ENCODE measurements at regions not wholly inside any gene's neighbourhood (a gene's known extent, or its start where the extent isn't known, plus 50 kb on each side); places are given as distances from the start of the nearest gene placed in this dataset.

DNA sequence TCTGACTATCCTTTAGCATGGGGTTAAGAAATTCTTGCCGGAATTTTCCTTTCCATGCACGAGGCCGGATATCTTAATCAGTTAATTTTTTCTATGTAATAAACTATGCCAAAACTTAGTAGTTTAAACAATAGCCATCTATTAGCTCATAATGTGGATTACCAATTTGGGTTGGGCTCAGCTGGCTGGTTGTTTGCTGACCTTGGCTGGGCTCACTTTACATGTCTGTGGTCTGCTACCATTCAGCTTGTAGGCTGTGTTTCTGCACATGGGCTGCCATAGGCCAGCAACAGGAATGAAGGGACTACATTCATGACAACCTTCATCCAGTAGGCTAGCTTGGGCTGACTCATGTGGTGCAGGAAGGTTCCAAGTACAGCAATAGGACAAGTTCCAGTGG, 56.0 kb upstream of the NTPCR start:
- no peak for TF ChIP-seq TAF1 (IDR thresholded peaks at IDR 0.05; ENCODE audit: low read depth)
- TF ChIP-seq EGR1 (IDR thresholded peaks at IDR 0.05), result no peak
- TF ChIP-seq, protein P1, sequence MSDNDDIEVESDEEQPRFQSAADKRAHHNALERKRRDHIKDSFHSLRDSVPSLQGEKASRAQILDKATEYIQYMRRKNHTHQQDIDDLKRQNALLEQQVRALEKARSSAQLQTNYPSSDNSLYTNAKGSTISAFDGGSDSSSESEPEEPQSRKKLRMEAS (IDR thresholded peaks at IDR 0.05), result no peak
- TF ChIP-seq USF1 (IDR thresholded peaks at IDR 0.05), result no peak
- TF ChIP-seq TCF12 (IDR thresholded peaks at IDR 0.05; ENCODE audit: low read depth), result no peak
- no peak for TF ChIP-seq EP300 (IDR thresholded peaks at IDR 0.05; ENCODE audit: borderline replicate concordance)
- no peak for TF ChIP-seq RAD21 (IDR thresholded peaks at IDR 0.05; ENCODE audit: low read depth)
- no peak for TF ChIP-seq YY1 (IDR thresholded peaks at IDR 0.05; ENCODE audit: low read depth)
- TF ChIP-seq FOXM1 (IDR thresholded peaks at IDR 0.05; ENCODE audit: borderline replicate concordance, low read depth), result no peak
- no peak for TF ChIP-seq CEBPB (IDR thresholded peaks at IDR 0.05)
- TF ChIP-seq, protein P2, sequence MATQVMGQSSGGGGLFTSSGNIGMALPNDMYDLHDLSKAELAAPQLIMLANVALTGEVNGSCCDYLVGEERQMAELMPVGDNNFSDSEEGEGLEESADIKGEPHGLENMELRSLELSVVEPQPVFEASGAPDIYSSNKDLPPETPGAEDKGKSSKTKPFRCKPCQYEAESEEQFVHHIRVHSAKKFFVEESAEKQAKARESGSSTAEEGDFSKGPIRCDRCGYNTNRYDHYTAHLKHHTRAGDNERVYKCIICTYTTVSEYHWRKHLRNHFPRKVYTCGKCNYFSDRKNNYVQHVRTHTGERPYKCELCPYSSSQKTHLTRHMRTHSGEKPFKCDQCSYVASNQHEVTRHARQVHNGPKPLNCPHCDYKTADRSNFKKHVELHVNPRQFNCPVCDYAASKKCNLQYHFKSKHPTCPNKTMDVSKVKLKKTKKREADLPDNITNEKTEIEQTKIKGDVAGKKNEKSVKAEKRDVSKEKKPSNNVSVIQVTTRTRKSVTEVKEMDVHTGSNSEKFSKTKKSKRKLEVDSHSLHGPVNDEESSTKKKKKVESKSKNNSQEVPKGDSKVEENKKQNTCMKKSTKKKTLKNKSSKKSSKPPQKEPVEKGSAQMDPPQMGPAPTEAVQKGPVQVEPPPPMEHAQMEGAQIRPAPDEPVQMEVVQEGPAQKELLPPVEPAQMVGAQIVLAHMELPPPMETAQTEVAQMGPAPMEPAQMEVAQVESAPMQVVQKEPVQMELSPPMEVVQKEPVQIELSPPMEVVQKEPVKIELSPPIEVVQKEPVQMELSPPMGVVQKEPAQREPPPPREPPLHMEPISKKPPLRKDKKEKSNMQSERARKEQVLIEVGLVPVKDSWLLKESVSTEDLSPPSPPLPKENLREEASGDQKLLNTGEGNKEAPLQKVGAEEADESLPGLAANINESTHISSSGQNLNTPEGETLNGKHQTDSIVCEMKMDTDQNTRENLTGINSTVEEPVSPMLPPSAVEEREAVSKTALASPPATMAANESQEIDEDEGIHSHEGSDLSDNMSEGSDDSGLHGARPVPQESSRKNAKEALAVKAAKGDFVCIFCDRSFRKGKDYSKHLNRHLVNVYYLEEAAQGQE (IDR thresholded peaks at IDR 0.05; ENCODE audit: low read depth), result no peak
